ENCODE measurements at regions not wholly inside any gene's neighbourhood (a gene's known extent, or its start where the extent isn't known, plus 50 kb on each side); places are given as distances from the start of the nearest gene placed in this dataset.

DNA sequence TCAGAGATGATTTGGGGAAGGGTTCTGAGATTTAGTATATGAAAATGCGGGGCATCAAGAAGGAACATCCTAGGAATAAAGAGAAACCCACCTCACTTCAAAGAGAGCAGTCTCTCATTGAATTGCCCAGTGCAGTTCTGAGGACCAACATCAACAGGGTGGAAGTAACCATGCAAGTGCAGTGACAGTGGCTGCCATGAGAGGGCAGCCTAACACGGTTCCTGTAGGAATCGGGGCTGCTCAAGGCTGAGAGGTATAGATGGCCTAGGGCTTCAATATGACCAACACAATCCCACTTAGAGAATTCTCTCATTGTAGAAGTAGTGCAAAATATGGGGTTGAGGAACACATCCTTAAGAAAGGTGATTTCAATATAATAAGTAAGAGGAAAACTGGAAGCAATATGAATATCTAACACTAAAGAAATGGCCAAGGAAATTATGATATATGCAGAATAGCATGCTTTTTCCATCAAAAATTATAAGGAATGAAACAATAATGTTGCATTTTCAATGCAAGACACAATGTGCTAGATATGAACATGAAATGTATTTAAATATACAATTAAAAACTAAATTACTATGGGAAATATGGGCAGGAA lies 51.1 kb upstream of the ARRDC4 start:
- TF ChIP-seq, protein P1, sequence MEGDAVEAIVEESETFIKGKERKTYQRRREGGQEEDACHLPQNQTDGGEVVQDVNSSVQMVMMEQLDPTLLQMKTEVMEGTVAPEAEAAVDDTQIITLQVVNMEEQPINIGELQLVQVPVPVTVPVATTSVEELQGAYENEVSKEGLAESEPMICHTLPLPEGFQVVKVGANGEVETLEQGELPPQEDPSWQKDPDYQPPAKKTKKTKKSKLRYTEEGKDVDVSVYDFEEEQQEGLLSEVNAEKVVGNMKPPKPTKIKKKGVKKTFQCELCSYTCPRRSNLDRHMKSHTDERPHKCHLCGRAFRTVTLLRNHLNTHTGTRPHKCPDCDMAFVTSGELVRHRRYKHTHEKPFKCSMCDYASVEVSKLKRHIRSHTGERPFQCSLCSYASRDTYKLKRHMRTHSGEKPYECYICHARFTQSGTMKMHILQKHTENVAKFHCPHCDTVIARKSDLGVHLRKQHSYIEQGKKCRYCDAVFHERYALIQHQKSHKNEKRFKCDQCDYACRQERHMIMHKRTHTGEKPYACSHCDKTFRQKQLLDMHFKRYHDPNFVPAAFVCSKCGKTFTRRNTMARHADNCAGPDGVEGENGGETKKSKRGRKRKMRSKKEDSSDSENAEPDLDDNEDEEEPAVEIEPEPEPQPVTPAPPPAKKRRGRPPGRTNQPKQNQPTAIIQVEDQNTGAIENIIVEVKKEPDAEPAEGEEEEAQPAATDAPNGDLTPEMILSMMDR (IDR thresholded peaks at IDR 0.05 in 4 of 5, conservative IDR thresholded peaks at IDR 0.05 in 1 of 5): peak; percentile 66 to 89 (median 83)
- no peak for TF ChIP-seq POLR2A (IDR thresholded peaks at IDR 0.05)

Data from gastrocnemius medialis (tissue), 4 donors.